Sigmoid colon (tissue), 4 donors: ENCODE measurements at regions not wholly inside any gene's neighbourhood (a gene's known extent, or its start where the extent isn't known, plus 50 kb on each side); places are given as distances from the start of the nearest gene placed in this dataset.

Experiments
- CTCF ChIP-seq, 4 experiments: fragments of 450-650 bp in 3 of 4; fragments of 200-600 bp in 1 of 4; IDR thresholded peaks; one replicate each; pipeline ENCODE4 v1.5.1; 2016 to 2019; ENCODE audit warnings: antibody characterized with exemption in 4 of 4, mild to moderate bottlenecking in 3 of 4, moderate library complexity in 2 of 4
- POLR2A ChIP-seq, 2 donors: fragments of 450-650 bp; IDR thresholded peaks; one replicate each; pipeline ENCODE4 v1.6.1; 2016; ENCODE audit warnings: antibody characterized with exemption in 2 of 2, mild to moderate bottlenecking in 2 of 2, moderate library complexity in 2 of 2
- POLR2AphosphoS5 ChIP-seq, 4 donors: sonication (generic); formaldehyde crosslinking; IDR thresholded peaks; one replicate each; pipeline ENCODE4 v1.6.1; 2017; ENCODE audit warnings: antibody characterized with exemption in 4 of 4

- TF ChIP-seq CTCF (IDR thresholded peaks at IDR 0.05) = no peak
- no peak for TF ChIP-seq POLR2A (IDR thresholded peaks at IDR 0.05)
- no peak for TF ChIP-seq POLR2AphosphoS5 (IDR thresholded peaks at IDR 0.05)
Measured at GRCh38 chr5:94080390-94080789, 339.0 kb upstream of the POU5F2 start.
